Middle frontal gyrus (tissue), 1 donor: ENCODE measurements at regions not wholly inside any gene's neighbourhood (a gene's known extent, or its start where the extent isn't known, plus 50 kb on each side); places are given as distances from the start of the nearest gene placed in this dataset.
"Not testable (repeated sequence)": the region's sequence is repeated elsewhere in the genome, so short reads cannot be mapped to it uniquely, and the experiment has no call there.

ENCODE experiments used
- DNase-seq: peaks from one replicate; pipeline ENCODE4 v3.0.0-alpha.2; 2015; ENCODE audit warnings: low spot score; ENCODE audit errors: extremely low spot score

GRCh38 chr11:95443386-95443785 is 212.4 kb upstream of the SESN3 start:
- DNase-seq, result no peak

GRCh38 chr11:95442531-95443050 is 211.6 kb upstream of the SESN3 start:
- DNase-seq, result no peak

DNA sequence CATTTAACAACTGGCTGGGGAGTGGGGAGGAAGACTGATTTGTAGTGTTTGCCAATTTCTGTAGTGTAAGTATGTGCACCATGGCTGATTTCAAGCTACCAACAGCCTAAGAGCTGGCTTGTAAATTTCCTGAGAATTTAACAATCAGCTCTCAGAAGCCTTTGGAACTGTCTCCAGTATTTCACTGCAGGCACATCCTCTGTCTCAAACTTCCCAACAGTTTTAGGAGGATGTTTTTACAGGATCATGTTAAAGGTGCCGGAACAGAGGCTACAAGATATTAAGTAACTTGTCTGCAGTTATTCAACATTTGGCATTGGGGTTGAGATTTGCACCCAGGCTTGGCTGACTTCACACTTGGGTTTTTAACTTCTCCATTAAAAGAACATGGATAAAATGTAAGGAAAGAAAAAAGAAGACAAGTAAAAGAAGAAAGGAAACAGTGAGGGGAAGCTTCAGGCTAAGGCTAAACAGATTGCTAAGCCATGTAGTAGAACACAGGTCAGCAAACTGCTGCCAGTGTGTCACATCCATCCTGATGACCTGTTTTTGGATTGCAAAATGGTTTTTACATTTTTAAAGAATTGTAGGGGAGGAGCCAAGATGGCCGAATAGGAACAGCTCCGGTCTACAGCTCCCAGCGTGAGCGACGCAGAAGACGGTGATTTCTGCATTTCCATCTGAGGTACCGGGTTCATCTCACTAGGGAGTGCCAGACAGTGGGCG is 204.8 kb upstream of the SESN3 start:
- no peak for DNase-seq

DNA sequence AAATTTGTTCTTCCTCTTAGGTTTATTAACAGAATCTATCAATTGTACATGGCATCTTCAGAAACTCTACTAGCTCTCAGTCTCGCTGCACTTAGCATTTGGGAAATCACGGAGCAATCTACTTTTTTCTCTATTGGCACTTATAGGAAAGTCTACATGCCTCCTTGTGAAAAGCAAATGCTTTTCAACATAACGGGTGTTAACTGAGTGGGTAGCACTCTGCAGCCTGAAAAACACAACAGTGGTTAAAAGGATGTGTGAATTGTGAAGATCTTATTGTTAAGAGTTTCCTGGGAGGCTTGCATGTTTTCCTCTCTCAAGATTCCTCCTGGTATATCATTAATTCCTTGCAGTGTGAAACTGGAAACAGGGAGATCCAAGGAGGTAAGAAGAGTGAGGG is 204.2 kb upstream of the SESN3 start:
- DNase-seq, result no peak

DNA sequence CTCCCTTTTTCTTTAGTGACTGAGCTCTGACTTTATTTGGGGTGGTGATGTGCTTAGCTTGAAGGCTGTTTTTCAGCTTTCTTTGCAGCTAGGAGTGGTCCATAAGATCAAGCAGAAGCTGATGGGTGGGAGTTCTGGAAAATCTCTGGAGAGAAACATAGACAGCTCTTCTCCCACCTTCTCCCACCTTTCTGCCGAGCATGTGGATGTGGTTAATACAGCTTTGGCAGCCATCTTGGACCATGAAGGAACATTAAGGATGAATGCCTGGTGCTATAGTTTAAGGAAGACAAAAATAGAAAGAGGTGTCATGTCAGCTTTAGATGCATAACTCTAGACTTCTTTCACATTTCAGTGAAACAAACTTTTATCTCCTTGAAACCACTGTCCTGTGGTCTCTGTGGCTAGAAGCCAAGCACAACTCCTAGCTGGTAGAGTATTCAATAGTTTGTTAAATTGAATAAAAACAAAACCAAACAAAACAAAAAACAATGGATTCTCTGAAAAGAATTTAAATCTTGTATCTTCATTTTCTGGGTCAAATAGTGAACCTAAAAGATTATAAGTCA is 203.6 kb upstream of the SESN3 start:
- DNase-seq, result no peak

GRCh38 chr11:95434009-95434408 is 203.0 kb upstream of the SESN3 start:
- no peak for DNase-seq

DNA sequence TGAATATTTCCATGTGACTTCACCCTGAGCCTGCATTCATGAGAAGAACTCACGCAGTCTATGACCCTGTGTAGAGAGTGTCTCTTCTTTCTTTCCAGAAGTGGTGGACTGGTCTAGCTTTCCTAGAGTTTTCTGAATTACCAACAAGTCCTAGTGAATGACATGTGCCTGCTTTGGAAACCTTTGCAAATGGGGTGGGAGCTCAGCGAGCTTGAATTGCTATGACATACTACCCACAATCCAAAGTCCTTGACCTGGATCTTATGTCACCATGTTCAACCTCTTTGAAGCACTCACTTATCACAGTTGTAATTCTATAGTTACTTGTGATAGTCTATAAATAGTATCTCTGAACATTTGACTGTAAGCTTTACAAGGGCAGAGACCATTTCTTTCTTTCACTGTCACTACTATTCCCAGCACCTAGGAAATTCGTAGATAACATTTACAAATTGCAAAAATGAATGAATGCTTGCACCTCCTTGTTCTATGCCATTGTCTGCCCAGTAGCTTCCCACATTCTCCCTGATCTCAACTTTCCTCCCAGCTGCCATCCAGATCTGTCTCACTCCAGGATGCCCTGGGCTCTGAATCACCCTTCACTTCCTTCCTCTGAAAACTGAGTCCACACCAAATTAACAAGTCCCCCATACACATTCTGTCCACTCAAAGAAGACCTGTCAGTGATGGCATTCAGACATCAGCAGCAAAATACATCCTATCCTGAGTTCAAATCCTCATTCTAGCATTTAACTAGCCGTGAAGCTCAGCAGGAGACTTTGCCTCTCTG is 201.9 kb upstream of the SESN3 start:
- DNase-seq, result no peak

- DNase-seq, result no peak
Measured at GRCh38 chr11:95429376-95429907, 198.4 kb upstream of the SESN3 start.

GRCh38 chr11:95426823-95427462 is 195.9 kb upstream of the SESN3 start:
- no peak for DNase-seq

DNA sequence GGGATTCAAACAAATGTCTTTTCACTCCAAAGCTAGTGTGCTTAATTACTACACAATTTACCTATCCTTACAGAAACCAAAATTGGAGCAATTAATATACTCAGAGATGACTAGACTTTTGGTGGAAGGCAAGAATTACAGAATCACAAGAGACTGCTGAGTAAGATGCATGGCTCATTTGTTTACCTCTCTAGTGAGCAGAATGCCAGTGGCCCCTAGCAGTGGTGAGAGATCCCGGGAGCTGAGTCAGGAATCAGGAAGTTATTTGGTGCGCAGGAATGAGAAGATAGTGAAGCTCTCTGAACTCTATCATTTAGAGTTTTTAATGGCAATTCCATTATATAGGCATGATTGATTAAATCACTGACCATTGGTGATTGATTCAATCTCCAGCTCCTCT is 188.9 kb upstream of the SESN3 start:
- no peak for DNase-seq

GRCh38 chr11:95418916-95419315 is 187.9 kb upstream of the SESN3 start:
- DNase-seq, result no peak

DNA sequence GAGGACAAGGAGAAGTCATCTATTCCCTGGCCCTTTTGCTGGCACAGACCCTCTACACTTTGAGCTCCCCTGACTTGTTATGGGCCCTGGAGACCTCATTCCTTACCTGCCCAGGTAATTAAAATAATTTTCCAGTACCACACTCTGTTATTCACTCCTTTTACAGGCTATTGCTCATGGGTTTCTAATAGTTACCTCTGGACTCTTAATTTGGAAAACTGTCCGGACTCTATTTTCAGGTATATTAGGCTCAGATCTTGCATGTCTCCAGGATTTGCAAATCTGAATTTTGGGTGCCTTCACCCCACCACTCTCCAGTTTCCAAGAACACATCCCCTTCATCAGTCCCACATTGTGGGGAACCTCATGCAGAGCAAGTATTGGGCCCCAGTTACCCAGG is 186.8 kb upstream of the SESN3 start:
- DNase-seq, result no peak

DNA sequence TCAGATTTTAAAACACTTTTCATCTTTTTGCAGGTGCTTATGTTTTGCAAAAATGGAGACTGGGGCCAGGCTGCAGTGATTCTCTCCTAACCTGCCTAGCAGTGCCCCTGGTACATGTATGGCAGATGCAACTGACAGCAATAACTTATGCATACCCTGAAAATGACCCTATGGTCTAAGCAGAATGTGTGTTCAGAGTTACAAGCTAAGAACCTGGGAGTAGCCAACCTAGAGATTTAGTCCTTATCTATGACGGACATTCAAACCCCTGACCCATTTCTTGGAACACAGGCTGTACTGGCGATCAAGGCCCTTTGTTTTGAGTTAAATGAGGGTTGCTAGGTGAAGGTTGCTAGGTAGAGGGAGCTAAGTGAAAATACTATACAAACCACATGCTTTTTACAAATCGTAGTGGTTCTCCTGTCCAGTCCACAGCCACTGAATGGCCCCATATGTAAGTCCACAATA is 184.9 kb upstream of the SESN3 start:
- no peak for DNase-seq

- no peak for DNase-seq
Measured at GRCh38 chr11:95414217-95414616, 183.2 kb upstream of the SESN3 start.

GRCh38 chr11:95413761-95414160 is 182.8 kb upstream of the SESN3 start:
- no peak for DNase-seq

DNA sequence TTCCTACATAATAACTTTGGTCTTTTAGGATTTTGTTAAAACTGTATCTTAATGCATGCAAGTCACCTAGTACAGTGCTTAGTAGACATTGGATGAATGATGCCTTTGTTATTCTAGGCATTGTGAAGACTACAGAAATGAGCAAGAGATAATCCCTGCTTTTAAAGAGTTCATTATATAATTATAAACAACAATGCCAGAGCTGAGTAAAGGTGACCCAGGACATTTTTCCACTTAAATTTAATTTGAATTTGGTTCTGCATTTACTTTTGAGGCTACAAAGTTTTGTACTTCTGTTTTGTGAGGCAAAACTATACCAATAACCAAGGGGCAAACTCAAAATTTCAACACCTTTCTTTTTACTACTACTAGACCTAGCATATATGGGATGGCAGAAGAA is 182.0 kb upstream of the SESN3 start:
- DNase-seq, result no peak

DNA sequence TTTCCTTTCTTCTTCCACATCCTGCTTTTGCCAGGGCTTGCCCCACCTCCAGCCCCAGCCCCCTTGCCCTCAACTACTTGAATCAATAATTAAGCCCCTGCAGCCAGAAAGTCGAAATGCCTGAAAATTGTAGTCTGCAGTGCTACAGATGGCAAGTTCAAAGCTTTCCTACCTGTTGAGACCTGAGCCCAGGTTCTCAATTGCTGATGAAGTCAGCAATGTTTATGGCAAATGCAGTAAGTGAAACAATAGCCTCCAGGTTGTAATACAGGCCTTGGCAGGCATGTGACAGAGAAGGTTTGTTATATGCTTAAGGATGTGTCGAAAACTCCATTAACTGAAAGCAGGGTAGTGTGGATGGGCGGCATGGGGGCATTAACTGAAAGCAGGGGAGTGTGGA is 181.1 kb upstream of the SESN3 start:
- DNase-seq, result no peak

DNA sequence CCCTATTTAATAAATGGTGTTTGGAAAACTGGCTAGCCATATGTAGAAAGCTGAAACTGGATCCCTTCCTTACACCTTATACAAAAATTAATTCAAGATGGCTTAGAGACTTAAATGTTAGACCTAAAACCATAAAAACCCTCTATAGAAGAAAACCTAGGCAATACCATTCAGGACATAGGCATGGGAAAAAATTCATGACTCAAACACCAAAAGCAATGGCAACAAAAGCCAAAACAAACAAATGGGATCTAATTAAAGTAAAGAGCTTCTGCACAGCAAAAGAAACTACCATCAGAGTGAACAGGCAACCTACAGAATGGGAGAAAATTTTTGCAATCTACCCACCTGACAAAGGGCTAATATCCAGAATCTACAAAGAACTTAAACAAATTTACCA is 179.7 kb upstream of the SESN3 start:
- not testable (repeated sequence) for DNase-seq

DNA sequence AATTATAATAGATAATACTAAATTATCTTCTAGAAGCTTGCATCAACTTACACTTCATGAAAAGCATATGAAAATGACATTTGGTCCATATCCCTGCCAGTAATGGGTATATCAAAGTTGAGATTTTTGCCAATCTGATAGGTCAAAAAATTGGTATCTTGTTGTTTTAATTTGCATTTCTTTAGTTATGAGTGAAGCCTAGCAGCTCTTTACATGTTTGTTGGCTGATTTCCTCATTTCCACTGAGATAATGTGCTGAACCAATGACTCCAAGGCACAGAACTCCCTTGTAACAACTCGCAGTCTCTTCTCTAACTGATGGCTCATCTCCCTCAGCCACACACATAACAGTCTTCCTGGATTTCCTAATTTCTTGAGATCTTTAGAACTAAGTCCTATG is 175.3 kb upstream of the SESN3 start:
- DNase-seq, result no peak

- DNase-seq, result no peak
Measured at GRCh38 chr11:95404370-95404769, 173.4 kb upstream of the SESN3 start.

DNA sequence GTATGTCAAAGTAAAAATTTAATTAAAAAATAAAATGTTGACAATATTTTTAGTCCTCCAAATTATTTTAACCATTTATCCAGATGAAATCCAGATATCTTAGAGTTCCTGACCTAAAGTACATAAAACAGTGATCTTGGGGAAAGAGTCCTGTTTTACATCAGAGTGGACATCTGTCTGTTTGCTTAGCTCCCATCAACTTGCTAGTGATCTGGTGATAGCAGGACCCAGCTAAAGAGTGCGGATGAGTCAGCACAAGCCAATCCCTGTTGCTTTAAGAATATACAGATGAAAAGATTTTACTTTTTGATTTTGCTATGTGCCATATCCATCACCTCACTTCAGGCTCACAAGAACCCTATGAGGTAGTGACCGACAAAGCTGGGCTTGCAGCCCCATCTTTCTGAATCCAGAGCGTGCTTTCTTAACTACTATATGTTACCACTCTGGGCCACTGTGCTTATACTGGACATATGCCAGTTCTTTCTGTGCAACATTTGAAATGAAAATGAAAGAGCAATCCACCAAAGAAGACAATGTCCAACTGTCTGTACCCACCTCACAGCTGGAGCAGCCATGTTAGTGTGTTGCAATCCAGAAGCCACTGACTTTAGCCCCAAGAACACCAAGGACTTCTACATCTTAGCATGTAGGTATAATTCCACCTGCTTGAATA is 167.6 kb upstream of the SESN3 start:
- DNase-seq, result no peak
